Aorta (tissue), 5 donors: ENCODE measurements at regions not wholly inside any gene's neighbourhood (a gene's known extent, or its start where the extent isn't known, plus 50 kb on each side); places are given as distances from the start of the nearest gene placed in this dataset.

Source experiments
- ATAC-seq: fragments of 200-7000 bp; cut with Tn5 transposase; one replicate; pipeline ENCODE4 v1.9.1; 2022; ENCODE audit warnings: moderate library complexity; ENCODE audit not compliant: low FRiP score
- DNase-seq, 2 donors: peaks; one replicate each; pipeline ENCODE4 v3.0.0-alpha.2; 2020
- H3K27ac ChIP-seq, 2 donors: one replicate each; pipeline ENCODE4 v1.5.1; 2013; ENCODE audit warnings: low read length in 2 of 2, mild to moderate bottlenecking in 2 of 2, moderate library complexity in 2 of 2, control low read depth in 1 of 2, inconsistent platforms in 1 of 2, low read depth in 1 of 2
- H3K27me3 ChIP-seq, 2 donors: one replicate each; pipeline ENCODE4 v1.6.1; 2013; ENCODE audit warnings: control low read depth in 1 of 2, low read length in 1 of 2, mild to moderate bottlenecking in 1 of 2, moderate library complexity in 1 of 2; ENCODE audit not compliant: insufficient read depth in 2 of 2, control insufficient read depth in 1 of 2
- H3K36me3 ChIP-seq, 2 donors: one replicate each; pipeline ENCODE4 v1.6.1; 2013; ENCODE audit warnings: control low read depth in 1 of 2, low read length in 1 of 2, mild to moderate bottlenecking in 1 of 2; ENCODE audit not compliant: insufficient read depth in 2 of 2, control insufficient read depth in 1 of 2
- H3K4me1 ChIP-seq, 2 donors: one replicate each; pipeline ENCODE4 v1.6.1; 2013; ENCODE audit warnings: low read length in 2 of 2, control low read depth in 1 of 2, mild to moderate bottlenecking in 1 of 2, moderate library complexity in 1 of 2; ENCODE audit not compliant: insufficient read depth in 2 of 2, control insufficient read depth in 1 of 2
- H3K4me3 ChIP-seq, 2 donors: one replicate each; pipeline ENCODE4 v1.5.1; 2013; ENCODE audit warnings: low read length in 2 of 2, control low read depth in 1 of 2, mild to moderate bottlenecking in 1 of 2
- H3K9me3 ChIP-seq: one replicate; pipeline ENCODE4 v1.6.1; 2013; ENCODE audit warnings: mild to moderate bottlenecking, low read length; ENCODE audit not compliant: control insufficient read depth
- WGBS, 2 donors: extraction: QIAGEN DNeasy Blood & Tissue Kit; methylation state at CpG; one replicate each; pipeline ENCODE4 v1.1.7; 2013; 5-methylcytosine and 5-hydroxymethylcytosine counted together
- intact Hi-C, 2 donors: fragments of 100-400 bp; cut with DNase I; formaldehyde crosslinking; loops; one replicate each; pipeline versions ENCODE4 v1.14.2 to v1.15.0; 2022
- donor health status: healthy with polysubstance abuse.
- donor health status: Bipolar disorder and iron deficiency.
- donor health status: DM: no; HTN: no; CAD: no.
- donor health status: DM: no; HTN: no; CAD: no.
- donor health status: DM: yes; HTN: yes; CAD: no.

DNA sequence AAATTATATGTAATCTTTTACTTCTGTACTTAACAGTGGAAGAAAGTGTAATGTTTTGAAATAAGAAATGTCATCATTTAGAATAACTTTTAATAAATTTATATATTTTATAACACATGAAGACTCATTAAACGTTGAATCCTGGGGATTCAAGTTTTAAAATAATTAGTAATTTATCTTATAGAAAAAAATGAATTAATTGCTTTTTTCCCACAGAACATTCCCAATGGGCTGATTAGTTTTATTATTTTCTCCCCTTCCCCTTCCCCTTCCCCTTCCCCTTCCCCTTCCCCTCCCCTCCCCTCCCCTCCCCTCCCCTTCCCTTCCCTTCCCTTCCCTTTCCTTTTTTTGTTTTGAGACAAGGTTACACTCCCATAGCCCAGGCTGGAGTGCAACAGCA lies 79.7 kb downstream of the MRPS30 start:
- no peaks in the 10 kb centered on the region for H3K9me3 ChIP-seq
- intact Hi-C loops = no loop called here
- no peak overlapping the region for H3K27ac ChIP-seq
- no peaks in the 10 kb centered on the region for H3K27me3 ChIP-seq
- no peak for DNase-seq
- WGBS, 2 donors = 57 to 58% methylated on average over 1 of the region's 1 CpG
- no peak for ATAC-seq
- H3K4me1 ChIP-seq = no peaks in the 10 kb centered on the region
- no peak overlapping the region for H3K4me3 ChIP-seq
- no peaks in the 10 kb centered on the region for H3K36me3 ChIP-seq

DNA sequence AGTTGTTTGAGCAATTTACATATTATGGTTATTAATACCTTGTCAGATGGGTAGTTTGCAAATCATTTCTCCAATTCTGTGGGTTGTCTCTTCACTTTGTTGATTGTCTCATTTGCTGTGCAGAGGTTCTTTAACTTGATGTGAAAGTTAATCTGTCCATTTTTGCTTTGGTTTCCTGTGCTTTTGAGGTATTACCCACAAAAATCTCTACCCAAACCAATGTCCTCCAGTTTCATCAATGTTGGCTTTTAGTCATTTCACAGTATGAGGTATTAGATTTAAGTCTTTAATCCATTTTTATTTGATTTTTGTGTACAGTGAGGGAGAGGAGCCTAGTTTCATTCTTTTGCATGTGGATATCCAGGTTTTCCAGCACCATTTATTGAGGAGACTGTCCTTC lies 82.4 kb downstream of the MRPS30 start:
- DNase-seq = no peak
- H3K27me3 ChIP-seq = no peaks in the 10 kb centered on the region
- H3K9me3 ChIP-seq = no peaks in the 10 kb centered on the region

DNA sequence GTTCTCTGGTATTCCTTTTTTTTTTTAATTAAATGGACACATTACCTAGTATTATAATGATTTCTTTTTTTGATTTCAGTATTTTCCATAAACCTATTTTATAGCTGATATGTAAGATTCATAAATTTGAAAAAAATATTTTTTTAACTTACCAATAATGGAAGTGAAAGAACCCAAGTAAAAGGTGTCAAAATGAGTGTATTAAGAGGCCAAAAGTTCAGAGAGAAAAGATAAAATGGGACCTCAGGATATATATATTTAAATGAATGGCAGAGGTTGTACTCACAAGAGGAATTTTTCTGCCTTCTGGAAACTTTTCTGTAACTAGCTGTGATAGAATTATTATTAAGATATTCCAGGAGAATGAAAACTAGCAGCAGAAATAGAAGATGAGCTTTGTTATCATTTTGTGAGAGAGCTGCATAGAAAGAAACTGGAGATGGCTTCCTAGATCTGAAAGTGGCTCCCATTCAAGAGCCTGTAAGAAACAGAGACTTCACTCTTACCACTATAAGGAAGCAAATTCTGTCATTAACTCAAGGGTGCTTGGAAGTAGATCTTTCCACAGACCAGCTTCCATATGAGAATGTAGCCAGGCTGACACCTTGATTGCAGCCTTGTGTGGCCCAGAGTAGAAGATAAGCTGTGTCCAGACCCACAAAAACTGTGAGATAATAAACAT lies 91.7 kb downstream of the MRPS30 start:
- Histone ChIP-seq H3K9me3 (no peaks in the 10 kb centered on the region), H3K27ac (no peak overlapping the region), H3K4me1 (no peaks in the 10 kb centered on the region), H3K36me3 (no peaks in the 10 kb centered on the region), H3K4me3 (no peak overlapping the region), H3K27me3 (no peaks in the 10 kb centered on the region)
- no peak for ATAC-seq
- intact Hi-C loops = no loop called here
- no peak for DNase-seq

More for the DNA sequence above, 82.4 kb downstream of the MRPS30 start:
- no peaks in the 10 kb centered on the region for H3K36me3 ChIP-seq
- no peak overlapping the region for H3K4me3 ChIP-seq
- no peaks in the 10 kb centered on the region for H3K4me1 ChIP-seq
- intact Hi-C loops = no loop called here
- H3K27ac ChIP-seq = no peak overlapping the region
- no peak for ATAC-seq

DNA sequence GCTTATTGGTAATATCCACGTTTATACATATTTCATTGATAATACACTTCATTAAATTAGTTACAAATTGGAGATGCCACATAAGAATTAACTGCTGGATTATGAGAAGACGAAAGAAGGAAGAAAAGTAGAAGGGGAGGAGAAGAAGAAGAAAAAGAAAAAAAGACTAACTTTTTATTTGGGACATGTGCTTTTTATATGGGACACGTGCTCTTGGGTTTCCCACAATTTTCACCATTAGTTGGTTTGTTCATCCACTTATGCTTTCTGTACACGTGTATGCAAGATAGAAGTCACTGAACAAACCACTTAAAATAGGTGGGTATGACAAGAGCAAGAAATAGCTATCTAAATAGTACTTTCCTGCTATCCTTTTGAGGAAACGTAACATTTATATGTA lies 98.6 kb downstream of the MRPS30 start:
- Histone ChIP-seq H3K27me3 (no peaks in the 10 kb centered on the region), H3K4me3 (no peak overlapping the region), H3K9me3 (no peaks in the 10 kb centered on the region), H3K4me1 (no peaks in the 10 kb centered on the region), H3K27ac (no peak overlapping the region), H3K36me3 (no peaks in the 10 kb centered on the region)
- no peak for ATAC-seq
- no peak for DNase-seq
- intact Hi-C loops = no loop called here
- 60 to 73% methylated on average over 5 of the region's 5 CpGs for WGBS, 2 donors

DNA sequence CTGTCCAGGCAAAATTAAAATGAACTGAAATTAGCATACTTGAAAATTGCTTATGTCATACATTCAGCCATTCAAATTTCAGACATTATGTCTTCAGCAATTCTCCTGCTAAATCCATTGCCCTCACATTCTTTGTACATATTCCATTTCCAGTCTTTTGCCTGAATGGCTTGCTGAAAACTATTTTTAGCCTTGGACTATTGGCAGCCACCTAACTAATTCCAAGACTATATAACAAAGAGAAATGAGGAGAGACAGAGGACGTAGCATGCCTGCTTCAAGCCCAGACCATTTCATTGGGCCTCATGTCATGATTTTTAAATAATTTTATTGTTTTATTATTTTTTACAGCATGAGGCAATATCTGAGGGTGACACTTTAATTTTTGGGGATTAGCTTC lies 100.3 kb downstream of the MRPS30 start:
- intact Hi-C loops = no loop called here
- ATAC-seq = no peak
- no peaks in the 10 kb centered on the region for H3K4me1 ChIP-seq
- no peak overlapping the region for H3K27ac ChIP-seq
- DNase-seq = no peak
- H3K36me3 ChIP-seq = no peaks in the 10 kb centered on the region
- 3 to 5% methylated on average over 1 of the region's 1 CpG for WGBS, 2 donors
- no peaks in the 10 kb centered on the region for H3K9me3 ChIP-seq
- no peaks in the 10 kb centered on the region for H3K27me3 ChIP-seq
- H3K4me3 ChIP-seq = no peak overlapping the region

DNA sequence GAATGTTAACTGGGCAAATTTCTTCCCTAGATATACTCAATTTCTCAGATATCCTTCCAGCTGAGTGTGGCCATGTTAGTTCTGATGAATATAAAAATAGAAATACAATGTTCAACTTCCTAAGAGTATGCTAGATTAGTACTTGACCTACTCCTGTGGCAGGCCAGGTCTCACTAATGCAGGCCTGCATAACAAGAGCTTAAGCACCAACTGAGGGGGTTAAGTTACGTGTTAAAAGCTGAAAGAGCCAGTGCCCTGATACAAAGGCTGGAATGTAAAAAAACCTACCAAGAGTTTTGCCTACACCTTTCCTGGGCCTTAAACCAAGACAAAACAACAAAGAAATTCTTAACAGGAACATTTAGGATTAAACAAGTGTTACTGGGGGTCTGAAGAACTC lies 102.8 kb downstream of the MRPS30 start:
- Histone ChIP-seq H3K36me3 (no peaks in the 10 kb centered on the region), H3K4me1 (no peaks in the 10 kb centered on the region), H3K27me3 (no peaks in the 10 kb centered on the region), H3K27ac (no peak overlapping the region), H3K9me3 (no peaks in the 10 kb centered on the region), H3K4me3 (no peak overlapping the region)
- WGBS, 2 donors = 77 to 84% methylated on average over 1 of the region's 1 CpG
- ATAC-seq = no peak
- DNase-seq = no peak
- intact Hi-C loops = no loop called here

DNA sequence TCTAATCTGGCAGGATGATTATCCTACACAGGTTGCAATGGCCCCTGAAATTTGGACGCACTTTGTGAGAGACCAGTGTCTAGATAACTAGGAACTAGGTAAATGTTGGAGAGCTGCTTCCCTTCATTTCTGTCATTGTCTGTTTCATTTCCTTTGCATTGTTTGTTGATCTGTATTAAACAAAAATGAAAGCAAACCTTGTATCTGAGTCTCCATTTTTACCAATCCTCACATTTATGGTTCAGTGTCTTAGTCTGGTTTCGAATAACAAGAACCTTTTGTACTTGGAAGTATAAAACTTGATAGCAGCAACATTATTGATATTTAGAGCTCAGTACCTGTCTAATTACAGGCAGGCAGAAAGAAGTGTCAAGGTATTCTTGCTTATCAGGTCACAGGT lies 105.5 kb downstream of the MRPS30 start:
- Histone ChIP-seq H3K4me1 (no peaks in the 10 kb centered on the region), H3K27me3 (no peaks in the 10 kb centered on the region), H3K9me3 (no peaks in the 10 kb centered on the region), H3K27ac (no peak overlapping the region), H3K4me3 (no peak overlapping the region), H3K36me3 (no peaks in the 10 kb centered on the region)
- intact Hi-C loops = no loop called here
- no peak for ATAC-seq
- WGBS, 2 donors = 83 to 90% methylated on average over 2 of the region's 2 CpGs
- no peak for DNase-seq

DNA sequence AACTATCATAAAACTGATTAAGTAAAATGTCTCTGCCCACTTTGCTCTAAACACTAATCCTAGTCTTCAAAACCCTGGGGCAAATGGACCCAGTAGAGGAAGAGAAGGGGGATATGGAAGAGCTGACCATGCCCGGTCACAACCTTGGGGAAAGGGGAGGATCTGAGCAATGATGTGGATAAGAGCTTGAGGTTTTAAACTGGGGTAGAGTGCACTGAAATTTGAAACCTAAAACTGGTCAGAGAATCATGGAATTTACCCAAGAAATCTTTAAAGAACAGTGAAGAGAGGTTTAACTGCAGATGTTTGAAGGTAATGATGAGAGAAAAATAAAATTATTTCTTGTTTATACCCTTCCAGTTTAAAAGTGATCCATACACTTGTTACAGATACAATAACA lies 110.8 kb downstream of the MRPS30 start:
- WGBS, 2 donors = 64 to 70% methylated on average over 1 of the region's 1 CpG

DNA sequence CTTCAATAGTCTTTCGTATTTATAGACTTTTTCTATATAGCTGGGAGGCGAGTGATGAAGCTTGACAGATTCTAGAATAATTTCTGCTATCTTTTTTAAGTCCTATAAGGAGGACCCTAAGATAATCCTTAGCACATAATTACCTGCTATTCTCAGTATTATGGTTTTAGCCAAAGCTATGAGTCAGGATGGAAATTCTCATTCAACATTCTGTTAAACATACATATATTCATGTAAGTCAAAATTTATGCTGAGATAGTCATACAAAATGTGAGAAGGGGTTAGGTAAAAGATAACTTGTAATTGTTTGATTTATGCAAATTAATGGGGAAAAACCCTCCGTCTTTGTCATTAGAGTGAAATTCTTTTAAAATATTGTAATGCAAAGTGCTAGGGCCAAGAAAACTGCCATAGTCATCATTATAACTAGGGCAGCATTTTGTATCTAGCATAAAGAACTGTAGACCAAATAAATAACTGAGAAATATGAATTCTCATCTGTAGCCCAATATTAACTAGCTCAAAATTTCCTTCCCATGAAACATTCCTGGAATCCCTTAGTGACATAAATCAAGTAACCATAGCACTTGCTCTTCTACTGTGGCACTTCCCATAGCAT lies 118.5 kb downstream of the MRPS30 start:
- Histone ChIP-seq H3K4me3 (no peak overlapping the region), H3K27me3 (no peaks in the 10 kb centered on the region), H3K36me3 (no peaks in the 10 kb centered on the region), H3K4me1 (no peaks in the 10 kb centered on the region), H3K9me3 (peaks cover 2% of the 10 kb centered on the region), H3K27ac (no peak overlapping the region)
- DNase-seq (no peak), ATAC-seq (no peak)
- intact Hi-C loops = no loop called here
- WGBS, 2 donors = 72 to 75% methylated on average over 3 of the region's 3 CpGs

More for the DNA sequence above, 110.8 kb downstream of the MRPS30 start:
- intact Hi-C loops = no loop called here
- Histone ChIP-seq H3K36me3 (no peaks in the 10 kb centered on the region), H3K9me3 (peaks cover 2% of the 10 kb centered on the region), H3K27ac (no peak overlapping the region), H3K27me3 (no peaks in the 10 kb centered on the region), H3K4me3 (no peak overlapping the region), H3K4me1 (no peaks in the 10 kb centered on the region)
- DNase-seq (no peak), ATAC-seq (no peak)
